Upper lobe of right lung (tissue), 1 donor: ENCODE measurements at regions not wholly inside any gene's neighbourhood (a gene's known extent, or its start where the extent isn't known, plus 50 kb on each side); places are given as distances from the start of the nearest gene placed in this dataset.

ENCODE experiments used
- ATAC-seq: fragments of 200-7000 bp; cut with Tn5 transposase; one replicate; pipeline ENCODE4 v1.9.1; 2020; ENCODE audit warnings: mild to moderate bottlenecking, moderate library complexity
- DNase-seq: peaks from one replicate; pipeline ENCODE4 v3.0.0-alpha.2; 2020
- H3K27ac ChIP-seq: fragments of 200-600 bp; one replicate; pipeline ENCODE4 v1.8.0; 2022
- H3K27me3 ChIP-seq: fragments of 200-600 bp; one replicate; pipeline ENCODE4 v1.8.0; 2022; ENCODE audit warnings: mild to moderate bottlenecking
- H3K36me3 ChIP-seq: fragments of 200-600 bp; one replicate; pipeline ENCODE4 v1.8.0; 2022
- H3K4me1 ChIP-seq: fragments of 200-600 bp; one replicate; pipeline ENCODE4 v1.8.0; 2022
- H3K4me3 ChIP-seq: fragments of 200-600 bp; one replicate; pipeline ENCODE4 v1.8.0; 2022; ENCODE audit warnings: mild to moderate bottlenecking
- H3K9me3 ChIP-seq: fragments of 200-600 bp; one replicate; pipeline ENCODE4 v1.8.0; 2022
- CTCF ChIP-seq: fragments of 200-600 bp; IDR thresholded peaks from one replicate; pipeline ENCODE4 v1.8.0; 2022; ENCODE audit warnings: antibody characterized with exemption
- intact Hi-C: fragments of 100-400 bp; cut with DNase I; formaldehyde crosslinking; loops from one replicate; pipeline ENCODE4 v1.11.0; 2022
- donor health status: DM: no; HTN: yes; CAD: no; lungs with severe emphysema.

GRCh38 chr12:17802657-17803641 is 287.0 kb downstream of the RERGL start:
- Histone ChIP-seq H3K36me3 (no peaks in the 10 kb centered on the region), H3K9me3 (peaks cover 6% of the 10 kb centered on the region), H3K4me3 (no peak overlapping the region), H3K4me1 (no peaks in the 10 kb centered on the region), H3K27me3 (no peaks in the 10 kb centered on the region), H3K27ac (no peak overlapping the region)
- intact Hi-C loops, result no loop called here
- TF ChIP-seq CTCF, result no peak
- ATAC-seq (no peak), DNase-seq (peak; percentile 9)

- no peaks in the 10 kb centered on the region for H3K36me3 ChIP-seq
- ATAC-seq (no peak), DNase-seq (no peak)
- H3K27ac ChIP-seq, result no peak overlapping the region
- no peaks in the 10 kb centered on the region for H3K4me1 ChIP-seq
- intact Hi-C loops, result no loop called here
- no peaks in the 10 kb centered on the region for H3K9me3 ChIP-seq
- no peaks in the 10 kb centered on the region for H3K27me3 ChIP-seq
- H3K4me3 ChIP-seq, result no peak overlapping the region
- no peak for TF ChIP-seq CTCF
Measured at GRCh38 chr12:17793854-17794253, 296.1 kb downstream of the RERGL start.

GRCh38 chr12:17778242-17778641 is 311.8 kb downstream of the RERGL start:
- Histone ChIP-seq H3K27me3 (no peaks in the 10 kb centered on the region), H3K36me3 (no peaks in the 10 kb centered on the region), H3K4me1 (no peaks in the 10 kb centered on the region), H3K27ac (no peak overlapping the region), H3K9me3 (no peaks in the 10 kb centered on the region), H3K4me3 (no peak overlapping the region)
- no peak for TF ChIP-seq CTCF
- no peak for ATAC-seq
- no peak for DNase-seq
- intact Hi-C loops, result loop anchor here (5.0 kb wide), 1 partner anchor 89 kb away; no protein-coding TSS in a partner anchor

GRCh38 chr12:17763366-17763765 is 326.6 kb downstream of the RERGL start:
- Histone ChIP-seq H3K9me3 (no peaks in the 10 kb centered on the region), H3K27me3 (no peaks in the 10 kb centered on the region), H3K27ac (no peak overlapping the region), H3K4me1 (no peaks in the 10 kb centered on the region), H3K4me3 (no peak overlapping the region), H3K36me3 (no peaks in the 10 kb centered on the region)
- TF ChIP-seq CTCF, result no peak
- intact Hi-C loops, result no loop called here
- no peak for ATAC-seq
- DNase-seq, result no peak

- ATAC-seq, result no peak
- H3K4me3 ChIP-seq, result no peak overlapping the region
- H3K36me3 ChIP-seq, result no peaks in the 10 kb centered on the region
- H3K4me1 ChIP-seq, result no peaks in the 10 kb centered on the region
- intact Hi-C loops, result no loop called here
- peaks cover 11% of the 10 kb centered on the region for H3K9me3 ChIP-seq
- TF ChIP-seq CTCF, result no peak
- H3K27ac ChIP-seq, result no peak overlapping the region
- DNase-seq, result no peak
- H3K27me3 ChIP-seq, result no peaks in the 10 kb centered on the region
Measured at GRCh38 chr12:17759982-17760381, 330.0 kb downstream of the RERGL start.
